ENCODE measurements at regions not wholly inside any gene's neighbourhood (a gene's known extent, or its start where the extent isn't known, plus 50 kb on each side); places are given as distances from the start of the nearest gene placed in this dataset.

DNA sequence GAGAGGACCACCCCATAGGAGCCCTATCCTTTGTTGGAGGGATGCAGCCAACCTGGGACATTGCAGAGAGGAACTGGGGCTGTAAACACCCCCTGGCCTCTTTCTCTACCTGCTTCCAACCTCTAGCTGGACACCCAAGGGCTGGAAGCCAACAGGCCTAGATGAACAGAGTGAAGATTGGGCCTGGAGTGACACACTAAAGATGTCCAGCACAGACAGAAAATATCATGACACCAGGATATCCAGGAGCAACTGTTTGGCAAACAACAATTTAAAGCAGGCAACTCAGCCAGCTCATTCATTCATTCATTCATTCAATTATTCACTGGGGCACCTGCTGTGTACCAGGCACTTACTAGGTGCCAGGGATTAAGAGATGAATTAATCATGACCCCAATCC is 125.0 kb upstream of the NCOR2 start:
- H3K4me3 Mint-ChIP-seq: no peak overlapping the region
- H3K36me3 Mint-ChIP-seq: peaks cover 0 to 3% (median 0%) of the 10 kb centered on the region in 3 donors
- DNase-seq (no peak), ATAC-seq (no peak)
- POLR2A ChIA-PET: no interaction called here
- no peak overlapping the region for H3K27ac Mint-ChIP-seq
- H3K9me3 Mint-ChIP-seq: peaks cover 0 to 26% (median 0%) of the 10 kb centered on the region in 9 donors
- peaks cover 0 to 1% (median 0%) of the 10 kb centered on the region in 5 donors for H3K27me3 Mint-ChIP-seq
- H3K4me1 Mint-ChIP-seq: peaks cover 15 to 30% (median 25%) of the 10 kb centered on the region in 4 donors

DNA sequence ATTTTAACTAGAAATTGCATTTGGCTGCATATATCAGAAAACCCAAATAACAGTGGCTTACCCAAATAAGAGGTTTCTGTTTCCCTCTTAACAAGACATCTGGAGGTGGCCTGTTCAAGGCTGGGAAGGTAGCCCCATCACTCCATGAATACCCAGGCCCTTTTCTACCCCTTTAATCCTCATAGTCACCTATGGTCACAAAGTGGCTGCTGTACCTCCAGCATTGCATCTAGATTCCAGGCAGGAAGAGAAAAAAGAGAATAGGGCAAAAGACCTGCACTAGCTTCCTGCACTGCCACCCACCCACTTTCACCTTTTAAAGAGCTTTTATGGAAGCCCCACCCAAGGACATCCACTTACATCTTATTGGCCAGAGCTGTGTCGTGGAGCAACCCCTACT is 124.0 kb upstream of the NCOR2 start:
- POLR2A ChIA-PET: no interaction called here
- Mint-ChIP-seq H3K4me3 (no peak overlapping the region), H3K27ac (no peak overlapping the region), H3K9me3 (peaks cover 0 to 26% (median 0%) of the 10 kb centered on the region in 9 donors), H3K27me3 (peaks cover 0 to 1% (median 0%) of the 10 kb centered on the region in 5 donors), H3K4me1 (peaks cover 20 to 38% (median 32%) of the 10 kb centered on the region in 4 donors), H3K36me3 (peaks cover 0 to 3% (median 0%) of the 10 kb centered on the region in 3 donors)
- ATAC-seq (no peak), DNase-seq (no peak)

DNA sequence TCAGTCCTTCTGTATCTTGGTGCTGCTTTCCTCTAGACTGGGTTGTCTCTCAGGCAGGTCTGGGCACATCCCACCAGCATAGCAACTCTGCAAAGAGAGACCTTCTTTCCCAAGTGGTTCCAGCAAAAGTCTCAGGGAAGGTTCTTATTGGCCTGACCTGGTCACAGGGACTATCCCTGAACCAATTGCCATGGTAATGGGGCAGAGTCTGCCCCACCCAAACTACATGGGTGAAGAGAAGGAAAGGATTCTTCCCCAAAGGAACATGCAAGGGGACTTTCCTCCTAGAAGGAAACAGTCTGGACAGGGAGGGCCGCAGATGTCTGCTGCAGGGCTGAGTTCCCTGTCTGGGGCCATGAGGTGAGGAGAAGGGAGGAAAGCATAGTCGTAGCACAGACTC is 122.2 kb upstream of the NCOR2 start:
- peaks cover 20 to 36% (median 32%) of the 10 kb centered on the region in 4 donors for H3K4me1 Mint-ChIP-seq
- H3K27ac Mint-ChIP-seq: no peak overlapping the region
- H3K9me3 Mint-ChIP-seq: peaks cover 0 to 26% (median 0%) of the 10 kb centered on the region in 9 donors
- POLR2A ChIA-PET: no interaction called here
- DNase-seq: no peak
- no peak for ATAC-seq
- no peaks in the 10 kb centered on the region for H3K27me3 Mint-ChIP-seq
- no peak overlapping the region for H3K4me3 Mint-ChIP-seq
- H3K36me3 Mint-ChIP-seq: peaks cover 0 to 3% (median 0%) of the 10 kb centered on the region in 3 donors

DNA sequence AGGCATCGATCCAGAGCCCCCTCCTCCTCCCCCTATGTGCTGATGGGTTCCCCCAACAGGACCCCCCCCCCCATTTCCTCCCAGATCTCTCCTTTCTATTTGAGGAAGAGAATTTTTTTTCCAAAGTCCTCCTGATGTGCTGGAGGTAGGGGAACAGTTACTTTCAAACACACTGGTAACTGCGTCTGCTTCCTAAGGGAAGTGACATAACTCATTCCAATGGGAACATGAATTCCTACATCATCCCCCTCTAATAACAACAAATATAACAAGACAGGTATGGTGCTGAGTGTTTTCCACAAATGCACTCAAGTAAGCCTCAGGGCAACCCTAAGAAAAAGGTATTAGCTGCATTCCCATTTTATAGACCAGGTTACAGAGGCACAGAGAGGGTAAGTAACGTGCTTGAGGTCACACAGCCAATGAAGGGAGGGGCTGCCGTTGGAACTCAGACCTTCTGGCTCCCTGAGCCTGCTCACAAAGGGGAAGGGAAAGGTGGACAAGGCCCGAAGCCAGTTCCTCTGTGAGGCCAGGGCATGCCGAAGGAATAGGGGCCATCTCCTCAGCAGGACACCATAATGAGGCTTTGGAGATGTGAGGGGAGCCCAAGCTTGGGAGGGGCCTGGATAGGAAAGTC is 121.1 kb upstream of the NCOR2 start:
- ATAC-seq (no peak), DNase-seq (no peak)
- H3K27me3 Mint-ChIP-seq: no peaks in the 10 kb centered on the region
- peaks cover 15 to 31% (median 25%) of the 10 kb centered on the region in 4 donors for H3K4me1 Mint-ChIP-seq
- H3K27ac Mint-ChIP-seq: peak overlapping the region in 5 of 10 donors; percentile 15 to 85 (median 74)
- peak overlapping the region in 8 of 10 donors; percentile 45 to 84 (median 70) for H3K4me3 Mint-ChIP-seq
- H3K36me3 Mint-ChIP-seq: peaks cover 0 to 3% (median 0%) of the 10 kb centered on the region in 3 donors
- POLR2A ChIA-PET: interaction anchor here (1.0 kb wide), 1 partner anchor 9 kb away, joined by 3 read pairs; no protein-coding TSS in a partner anchor
- H3K9me3 Mint-ChIP-seq: peaks cover 0 to 22% (median 0%) of the 10 kb centered on the region in 9 donors

- ATAC-seq (peak; percentile 44 to 70), DNase-seq (peak in 4 of 10 donors; percentile 1 to 34 (median 19))
- Mint-ChIP-seq H3K4me3 (peak overlapping the region; percentile 41 to 84 (median 70)), H3K36me3 (peaks cover 0 to 3% (median 0%) of the 10 kb centered on the region in 3 donors), H3K9me3 (peaks cover 0 to 17% (median 0%) of the 10 kb centered on the region in 9 donors), H3K27ac (peak overlapping the region; percentile 4 to 92 (median 60)), H3K27me3 (no peaks in the 10 kb centered on the region), H3K4me1 (peaks cover 15 to 29% (median 25%) of the 10 kb centered on the region in 4 donors)
- POLR2A ChIA-PET: interaction anchor here (1.0 kb wide), 1 partner anchor 10 kb away, joined by 3 read pairs; no protein-coding TSS in a partner anchor
Observed at GRCh38 chr12:124687917-124688316, 120.5 kb upstream of the NCOR2 start.

DNA sequence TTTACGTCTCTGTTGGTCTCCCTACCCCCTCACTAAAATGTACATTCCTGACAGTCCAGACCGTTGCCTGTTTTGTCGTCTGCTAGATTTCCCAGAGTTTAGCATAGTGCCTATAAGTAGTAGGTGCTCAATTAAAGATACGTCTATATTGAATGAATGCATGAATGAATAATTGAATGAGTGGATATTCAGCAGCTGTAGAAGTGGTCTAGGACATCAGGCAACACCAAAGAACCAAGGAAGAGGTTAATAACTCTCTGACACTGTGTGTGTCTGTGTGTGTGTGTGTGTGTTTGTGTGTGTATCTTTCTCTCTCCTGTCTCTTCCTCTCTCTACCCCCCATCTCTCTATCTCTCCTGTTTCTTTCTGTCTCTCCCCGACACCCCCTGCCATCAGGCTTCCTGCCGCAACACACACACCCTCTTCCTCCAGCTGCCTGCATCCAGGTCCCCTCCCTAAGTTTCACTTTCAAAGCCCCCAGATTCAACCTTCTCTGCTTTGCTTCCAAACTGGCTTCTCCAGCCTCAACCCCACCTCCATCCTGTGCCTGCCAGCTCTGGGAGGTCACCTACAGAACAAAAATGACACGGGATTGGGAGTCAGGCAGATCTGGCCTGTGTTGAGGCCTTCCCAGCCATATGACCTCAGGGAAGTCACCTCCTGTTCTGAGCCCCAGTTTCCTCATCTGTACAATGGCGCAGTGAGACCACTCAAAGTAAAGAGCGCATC is 119.9 kb upstream of the NCOR2 start:
- POLR2A ChIA-PET: interaction anchor here (1.0 kb wide), 1 partner anchor 10 kb away, joined by 3 read pairs; no protein-coding TSS in a partner anchor
- peak overlapping the region; percentile 4 to 92 (median 60) for H3K27ac Mint-ChIP-seq
- ATAC-seq: peak; percentile 33 to 53
- H3K4me3 Mint-ChIP-seq: peak overlapping the region; percentile 41 to 84 (median 70)
- peaks cover 15 to 31% (median 25%) of the 10 kb centered on the region in 4 donors for H3K4me1 Mint-ChIP-seq
- H3K27me3 Mint-ChIP-seq: no peaks in the 10 kb centered on the region
- peaks cover 0 to 2% (median 0%) of the 10 kb centered on the region in 3 donors for H3K36me3 Mint-ChIP-seq
- peak in 2 of 10 donors; percentile 5 to 13 for DNase-seq
- peaks cover 0 to 12% (median 0%) of the 10 kb centered on the region in 9 donors for H3K9me3 Mint-ChIP-seq

DNA sequence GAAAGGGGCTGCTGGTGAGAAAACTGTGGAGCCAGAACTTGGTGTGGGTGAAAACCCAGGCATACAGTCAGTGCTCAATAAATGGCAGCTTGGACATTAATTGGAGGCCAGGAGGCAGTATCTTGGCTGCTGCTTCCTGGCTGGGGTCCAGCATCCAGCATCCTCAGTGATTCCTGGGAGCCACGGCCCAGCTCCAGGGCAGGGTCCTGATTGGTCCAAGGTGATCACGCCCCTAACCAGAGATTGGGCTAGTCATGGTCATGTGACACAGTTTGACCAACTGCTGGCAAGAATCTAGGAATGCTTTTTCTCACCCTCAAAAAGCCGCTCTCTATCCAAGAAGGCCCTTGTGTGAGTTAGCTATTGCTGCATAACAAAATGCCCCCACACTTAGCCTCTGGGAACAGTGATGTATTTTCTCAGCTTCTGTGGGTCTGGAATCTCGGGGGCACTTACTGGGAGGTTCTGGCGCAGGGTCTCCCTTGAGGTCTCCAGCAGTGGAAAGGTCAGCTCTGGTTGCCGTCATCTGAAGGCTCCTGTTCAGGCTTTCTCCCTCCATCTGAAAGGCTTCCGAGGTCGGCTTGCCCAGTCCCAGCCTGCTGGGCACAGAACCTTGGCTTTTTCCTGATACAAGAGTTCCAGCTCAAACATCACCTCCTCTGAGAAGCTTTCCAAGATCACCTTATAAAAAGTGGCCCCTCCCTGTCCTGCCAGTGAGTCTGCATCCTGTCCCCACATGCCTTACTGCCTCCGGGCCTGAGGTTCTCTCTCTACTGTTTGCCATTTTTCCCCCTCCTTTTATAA is 119.2 kb upstream of the NCOR2 start:
- H3K27ac Mint-ChIP-seq: peak overlapping the region in 3 of 10 donors; percentile 16 to 85 (median 58)
- peaks cover 15 to 31% (median 25%) of the 10 kb centered on the region in 4 donors for H3K4me1 Mint-ChIP-seq

GRCh38 chr12:124685689-124686369 is 118.4 kb upstream of the NCOR2 start:
- H3K4me3 Mint-ChIP-seq: peak overlapping the region in 1 of 10 donors; percentile 9
- H3K4me1 Mint-ChIP-seq: peaks cover 15 to 36% (median 26%) of the 10 kb centered on the region in 4 donors
- POLR2A ChIA-PET: interaction anchor here (0.6 kb wide), 1 partner anchor 80 kb away, joined by 3 read pairs; no protein-coding TSS in a partner anchor
- no peaks in the 10 kb centered on the region for H3K36me3 Mint-ChIP-seq
- H3K9me3 Mint-ChIP-seq: no peaks in the 10 kb centered on the region
- peak overlapping the region in 2 of 10 donors; percentile 53 to 79 for H3K27ac Mint-ChIP-seq
- H3K27me3 Mint-ChIP-seq: no peaks in the 10 kb centered on the region
- DNase-seq: no peak
- no peak for ATAC-seq

More for the DNA sequence above, 119.2 kb upstream of the NCOR2 start:
- POLR2A ChIA-PET: no interaction called here
- Mint-ChIP-seq H3K36me3 (no peaks in the 10 kb centered on the region), H3K27me3 (no peaks in the 10 kb centered on the region), H3K9me3 (peaks cover 0 to 4% (median 0%) of the 10 kb centered on the region in 9 donors), H3K4me3 (peak overlapping the region in 1 of 10 donors; percentile 25)
- ATAC-seq (no peak), DNase-seq (peak in 1 of 10 donors; percentile 0)

DNA sequence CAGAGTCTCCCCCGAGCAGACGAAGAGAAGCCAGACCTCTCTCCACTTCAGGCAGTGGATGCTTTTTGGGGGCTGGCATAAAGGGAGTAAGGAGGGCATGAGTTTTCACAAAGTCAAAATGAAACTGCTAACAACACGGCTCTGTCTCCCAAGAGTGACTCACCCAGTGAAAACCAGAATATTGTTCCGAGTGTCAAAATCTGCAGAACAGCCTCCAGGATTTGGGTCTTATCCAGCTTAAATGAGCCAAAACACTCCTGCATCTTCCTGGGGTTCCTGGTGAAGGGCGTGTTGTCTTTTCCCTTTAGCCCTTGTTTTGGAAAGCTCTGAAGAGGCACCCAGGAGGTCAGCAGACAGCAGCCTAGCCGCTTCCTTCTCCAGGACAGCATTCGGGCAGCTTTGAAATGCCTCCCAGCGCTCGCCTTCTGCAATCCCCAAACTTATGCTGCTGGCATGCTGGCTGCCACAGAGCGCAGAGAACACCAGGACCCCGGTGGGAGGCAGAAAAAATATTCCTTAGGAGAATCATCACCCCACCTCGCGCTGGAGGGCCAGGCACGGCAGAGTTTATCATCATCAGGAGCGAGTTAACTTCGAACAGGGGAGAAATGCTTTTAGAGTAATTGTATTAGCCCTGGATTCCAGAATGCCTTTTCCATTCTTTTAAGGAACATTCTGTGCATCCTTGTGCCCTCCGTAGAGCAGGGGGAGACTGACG is 117.7 kb upstream of the NCOR2 start:
- no peak for ATAC-seq
- H3K27me3 Mint-ChIP-seq: no peaks in the 10 kb centered on the region
- peak overlapping the region in 1 of 10 donors; percentile 79 for H3K27ac Mint-ChIP-seq
- peaks cover 15 to 36% (median 26%) of the 10 kb centered on the region in 4 donors for H3K4me1 Mint-ChIP-seq
- no peak overlapping the region for H3K4me3 Mint-ChIP-seq
- no peaks in the 10 kb centered on the region for H3K9me3 Mint-ChIP-seq
- no peaks in the 10 kb centered on the region for H3K36me3 Mint-ChIP-seq
- POLR2A ChIA-PET: interaction anchor here (0.6 kb wide), 1 partner anchor 81 kb away, joined by 3 read pairs; no protein-coding TSS in a partner anchor
- no peak for DNase-seq

DNA sequence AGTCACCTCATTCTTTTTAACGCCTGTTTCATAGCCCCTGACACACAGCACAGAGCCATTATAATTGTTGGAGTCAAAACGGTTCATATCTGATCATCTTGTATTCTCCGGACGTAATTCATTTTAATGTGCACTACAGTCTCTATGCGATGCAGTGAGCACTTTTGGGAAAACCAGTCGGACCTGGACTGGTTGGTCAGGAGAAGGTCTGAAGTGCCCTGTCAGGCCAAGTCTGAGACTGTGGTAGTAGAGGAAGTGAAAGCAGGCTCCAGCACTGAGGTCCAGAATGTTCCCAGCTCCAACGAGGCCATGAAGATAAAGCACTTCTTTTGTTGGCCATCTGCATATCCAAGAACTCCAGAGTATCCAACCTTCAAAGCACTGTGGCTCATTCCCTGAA is 117.1 kb upstream of the NCOR2 start:
- Mint-ChIP-seq H3K27ac (peak overlapping the region in 1 of 10 donors; percentile 4), H3K9me3 (no peaks in the 10 kb centered on the region), H3K4me3 (no peak overlapping the region), H3K4me1 (peaks cover 15 to 34% (median 26%) of the 10 kb centered on the region in 4 donors), H3K27me3 (no peaks in the 10 kb centered on the region), H3K36me3 (no peaks in the 10 kb centered on the region)
- DNase-seq (no peak), ATAC-seq (no peak)
- POLR2A ChIA-PET: no interaction called here
